ENCODE measurements at regions not wholly inside any gene's neighbourhood (a gene's known extent, or its start where the extent isn't known, plus 50 kb on each side); places are given as distances from the start of the nearest gene placed in this dataset.

- Histone ChIP-seq H3K4me3 (ENCODE audit: low read depth in 2 of 2, low read length in 2 of 2) (no peak overlapping the region), H3K27me3 (ENCODE audit: control insufficient read depth, insufficient read depth, low read length) (no peaks in the 10 kb centered on the region), H3K9me3 (ENCODE audit: control insufficient read depth, insufficient read depth, low read depth, low read length) (no peaks in the 10 kb centered on the region), H3K27ac (ENCODE audit: low read length) (no peak overlapping the region), H3K4me1 (ENCODE audit: control insufficient read depth, insufficient read depth, low read length) (no peaks in the 10 kb centered on the region), H3K36me3 (ENCODE audit: control insufficient read depth, insufficient read depth, low read length) (no peaks in the 10 kb centered on the region)
- intact Hi-C loops (cut with micrococcal nuclease; ENCODE audit: unreplicated experiment): no loop called here
- DNase-seq (ENCODE audit: low read depth, low spot score): no peak
- in situ Hi-C loops (cut with HindIII; ENCODE audit: low pct_unique_long_range_greater_than_20kb, low sequenced_read_pairs): no loop called here
- ChIA-PET CTCF (no interaction called here), POLR2A (no interaction called here)
- no peak for TF ChIP-seq REST (IDR thresholded peaks at IDR 0.05; ENCODE audit: insufficient read depth in 1 of 2, low read depth in 2 of 2, low read length in 1 of 2)
- TF ChIP-seq POLR2AphosphoS5 (IDR thresholded peaks at IDR 0.05; ENCODE audit: low read depth, low read length): no peak
- TF ChIP-seq, protein P1, sequence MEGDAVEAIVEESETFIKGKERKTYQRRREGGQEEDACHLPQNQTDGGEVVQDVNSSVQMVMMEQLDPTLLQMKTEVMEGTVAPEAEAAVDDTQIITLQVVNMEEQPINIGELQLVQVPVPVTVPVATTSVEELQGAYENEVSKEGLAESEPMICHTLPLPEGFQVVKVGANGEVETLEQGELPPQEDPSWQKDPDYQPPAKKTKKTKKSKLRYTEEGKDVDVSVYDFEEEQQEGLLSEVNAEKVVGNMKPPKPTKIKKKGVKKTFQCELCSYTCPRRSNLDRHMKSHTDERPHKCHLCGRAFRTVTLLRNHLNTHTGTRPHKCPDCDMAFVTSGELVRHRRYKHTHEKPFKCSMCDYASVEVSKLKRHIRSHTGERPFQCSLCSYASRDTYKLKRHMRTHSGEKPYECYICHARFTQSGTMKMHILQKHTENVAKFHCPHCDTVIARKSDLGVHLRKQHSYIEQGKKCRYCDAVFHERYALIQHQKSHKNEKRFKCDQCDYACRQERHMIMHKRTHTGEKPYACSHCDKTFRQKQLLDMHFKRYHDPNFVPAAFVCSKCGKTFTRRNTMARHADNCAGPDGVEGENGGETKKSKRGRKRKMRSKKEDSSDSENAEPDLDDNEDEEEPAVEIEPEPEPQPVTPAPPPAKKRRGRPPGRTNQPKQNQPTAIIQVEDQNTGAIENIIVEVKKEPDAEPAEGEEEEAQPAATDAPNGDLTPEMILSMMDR (IDR thresholded peaks at IDR 0.05): no peak
- no peak for TF ChIP-seq TCF7L2 (IDR thresholded peaks at IDR 0.05; ENCODE audit: low read depth, low read length)
- TF ChIP-seq SIN3A (IDR thresholded peaks at IDR 0.05; ENCODE audit: borderline replicate concordance, insufficient read depth, low read depth, low read length): no peak
- no TSS peak for BruUV-seq (replicated peaks)
- no peak for ATAC-seq
Observed at GRCh38 chr2:12099374-12099773, 352.9 kb downstream of the LPIN1 start.

- no TSS peak for BruUV-seq (replicated peaks)
- TF ChIP-seq, protein P1 (IDR thresholded peaks at IDR 0.05): no peak
- TF ChIP-seq REST (IDR thresholded peaks at IDR 0.05; ENCODE audit: insufficient read depth in 1 of 2, low read depth in 2 of 2, low read length in 1 of 2) (no peak), SIN3A (IDR thresholded peaks at IDR 0.05; ENCODE audit: borderline replicate concordance, insufficient read depth, low read depth, low read length) (no peak), TCF7L2 (IDR thresholded peaks at IDR 0.05; ENCODE audit: low read depth, low read length) (no peak), POLR2AphosphoS5 (IDR thresholded peaks at IDR 0.05; ENCODE audit: low read depth, low read length) (no peak)
- Histone ChIP-seq H3K4me3 (ENCODE audit: low read depth in 2 of 2, low read length in 2 of 2) (no peak overlapping the region), H3K27me3 (ENCODE audit: control insufficient read depth, insufficient read depth, low read length) (no peaks in the 10 kb centered on the region), H3K27ac (ENCODE audit: low read length) (no peak overlapping the region), H3K9me3 (ENCODE audit: control insufficient read depth, insufficient read depth, low read depth, low read length) (no peaks in the 10 kb centered on the region), H3K36me3 (ENCODE audit: control insufficient read depth, insufficient read depth, low read length) (no peaks in the 10 kb centered on the region), H3K4me1 (ENCODE audit: control insufficient read depth, insufficient read depth, low read length) (peaks cover 9% of the 10 kb centered on the region)
- DNase-seq (ENCODE audit: low read depth, low spot score) (no peak), ATAC-seq (no peak)
- in situ Hi-C loops (cut with HindIII; ENCODE audit: low pct_unique_long_range_greater_than_20kb, low sequenced_read_pairs) (no loop called here), intact Hi-C loops (cut with micrococcal nuclease; ENCODE audit: unreplicated experiment) (no loop called here)
- ChIA-PET POLR2A (interaction anchor here (0.7 kb wide), 1 partner anchor 10 kb away, joined by 3 read pairs; no protein-coding TSS in a partner anchor), CTCF (no interaction called here)
Observed at GRCh38 chr2:12102679-12103078, 356.2 kb downstream of the LPIN1 start.

All from Panc1 (cell line).